Mucosa of stomach (tissue), 1 donor: ENCODE measurements at regions not wholly inside any gene's neighbourhood (a gene's known extent, or its start where the extent isn't known, plus 50 kb on each side); places are given as distances from the start of the nearest gene placed in this dataset.
"Not testable (repeated sequence)": the region's sequence is repeated elsewhere in the genome, so short reads cannot be mapped to it uniquely, and the experiment has no call there.

ENCODE experiments used
- H3K27me3 ChIP-seq: one replicate; pipeline ENCODE4 v1.7.0; 2013; ENCODE audit warnings: mild to moderate bottlenecking, low read length; ENCODE audit not compliant: control insufficient read depth, insufficient read depth
- H3K36me3 ChIP-seq: one replicate; pipeline ENCODE4 v1.7.0; 2013; ENCODE audit warnings: low read length; ENCODE audit not compliant: control insufficient read depth, insufficient read depth
- H3K4me1 ChIP-seq: one replicate; pipeline ENCODE4 v1.7.0; 2013; ENCODE audit warnings: mild to moderate bottlenecking, low read length; ENCODE audit not compliant: control insufficient read depth, insufficient read depth
- H3K4me3 ChIP-seq: one replicate; pipeline ENCODE4 v1.7.0; 2013; ENCODE audit warnings: low read length
- H3K9ac ChIP-seq: one replicate; pipeline ENCODE4 v1.7.0; 2013; ENCODE audit warnings: mild to moderate bottlenecking, low read length, moderate library complexity
- H3K9me3 ChIP-seq: one replicate; pipeline ENCODE4 v1.7.0; 2013; ENCODE audit warnings: mild to moderate bottlenecking, low read length, moderate library complexity; ENCODE audit not compliant: control insufficient read depth
- donor health status: Pancreatic carcinoma.

DNA sequence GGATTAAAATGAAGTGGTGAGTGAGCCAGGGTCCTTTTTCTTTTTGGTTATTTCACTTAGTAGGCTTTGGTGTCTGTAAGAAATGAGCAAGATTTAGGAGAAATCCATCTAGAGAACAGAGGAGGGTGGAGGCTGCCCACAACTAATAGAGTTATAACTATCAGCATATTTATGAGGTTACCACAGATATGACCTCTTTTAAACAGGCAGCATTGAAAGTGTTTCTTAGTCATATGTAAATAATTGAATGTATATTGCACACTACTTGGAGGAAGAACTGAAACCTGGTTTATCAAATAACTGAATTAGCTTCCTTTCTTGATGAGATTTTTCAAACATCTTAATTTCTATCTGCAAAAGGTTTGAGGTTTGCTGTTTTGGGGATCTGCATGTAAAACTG is 483.1 kb upstream of the PIK3R1 start:
- Histone ChIP-seq H3K9ac (no peak overlapping the region), H3K4me1 (no peaks in the 10 kb centered on the region), H3K36me3 (no peaks in the 10 kb centered on the region)

DNA sequence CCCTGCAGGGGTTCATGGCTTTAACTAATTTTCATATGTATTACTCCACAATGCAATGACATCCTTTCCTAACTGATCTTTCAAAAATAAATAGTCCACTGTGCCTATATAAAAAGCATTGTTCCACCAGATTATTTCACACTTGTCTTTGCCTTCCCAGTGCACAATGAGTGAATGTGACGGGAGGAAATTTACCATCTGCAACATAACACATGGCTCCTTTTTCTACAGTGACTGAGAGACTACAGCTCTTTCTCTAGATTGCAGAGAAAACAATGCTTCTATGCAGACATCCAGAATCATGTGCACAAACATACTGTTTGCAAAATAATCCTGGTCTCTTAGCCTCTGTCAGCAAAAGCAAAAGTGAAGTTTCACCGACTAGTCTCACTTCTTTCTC is 483.7 kb upstream of the PIK3R1 start:
- Histone ChIP-seq H3K27me3 (no peaks in the 10 kb centered on the region), H3K4me1 (no peaks in the 10 kb centered on the region), H3K9ac (no peak overlapping the region), H3K9me3 (no peaks in the 10 kb centered on the region), H3K4me3 (no peak overlapping the region), H3K36me3 (no peaks in the 10 kb centered on the region)

More for the DNA sequence above, 483.1 kb upstream of the PIK3R1 start:
- no peak overlapping the region for H3K4me3 ChIP-seq
- H3K27me3 ChIP-seq, result no peaks in the 10 kb centered on the region
- H3K9me3 ChIP-seq, result no peaks in the 10 kb centered on the region

DNA sequence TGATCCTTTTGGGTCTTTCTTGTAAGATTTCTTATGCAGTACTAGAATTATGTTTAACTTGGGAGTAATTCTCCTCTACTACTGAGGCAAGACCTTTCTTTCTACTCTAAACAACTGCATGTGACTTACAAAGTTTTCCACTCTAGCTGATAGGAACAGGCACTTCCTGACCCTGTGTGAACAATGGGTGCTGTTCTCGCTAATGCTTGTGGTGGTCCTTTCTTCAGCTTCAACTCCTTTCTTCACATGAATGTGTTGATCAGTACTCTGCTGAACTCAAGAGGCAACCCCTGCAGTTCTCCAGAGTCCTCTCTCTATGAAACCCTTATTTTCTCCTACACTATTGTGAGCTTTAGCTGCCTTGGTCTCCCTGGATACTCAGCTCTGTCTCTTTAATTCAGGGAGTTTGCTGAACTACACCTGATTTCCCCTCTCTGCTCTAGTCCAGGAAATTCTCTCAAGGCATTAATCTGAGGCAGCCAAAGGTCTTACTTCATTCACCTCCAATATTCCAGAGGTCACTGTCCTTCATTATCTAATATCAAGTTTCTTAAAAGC is 484.6 kb upstream of the PIK3R1 start:
- Histone ChIP-seq H3K9ac (no peak overlapping the region), H3K9me3 (no peaks in the 10 kb centered on the region), H3K27me3 (no peaks in the 10 kb centered on the region), H3K36me3 (no peaks in the 10 kb centered on the region), H3K4me3 (no peak overlapping the region), H3K4me1 (no peaks in the 10 kb centered on the region)

DNA sequence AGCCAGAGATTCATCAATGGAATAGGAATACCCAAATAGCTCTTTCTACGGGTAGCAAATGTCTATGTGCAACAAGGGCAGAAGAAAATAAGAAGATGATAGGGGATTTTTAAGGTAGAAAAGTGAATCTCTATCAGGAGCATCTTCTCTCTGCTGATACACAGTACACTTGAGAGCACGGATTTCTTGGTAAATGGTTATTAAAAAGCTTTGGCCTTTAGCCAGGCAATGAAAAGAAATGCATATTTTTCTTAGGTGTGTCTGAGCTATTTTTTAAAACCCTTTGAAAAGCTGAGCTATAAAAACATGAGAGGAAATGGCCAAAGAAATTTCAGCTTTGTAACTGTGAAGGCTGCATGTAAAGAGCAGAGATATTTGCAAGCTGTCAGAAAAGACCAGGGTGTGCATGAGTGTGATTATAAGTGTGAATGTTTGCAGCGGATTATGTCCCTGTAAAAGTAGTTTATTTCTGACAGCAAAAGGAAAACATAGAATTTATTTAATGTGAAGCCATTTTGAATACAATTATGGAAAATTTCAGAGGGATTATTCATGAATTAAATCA is 487.1 kb upstream of the PIK3R1 start:
- Histone ChIP-seq H3K36me3 (no peaks in the 10 kb centered on the region), H3K27me3 (no peaks in the 10 kb centered on the region), H3K9me3 (no peaks in the 10 kb centered on the region), H3K4me3 (no peak overlapping the region), H3K9ac (no peak overlapping the region), H3K4me1 (no peaks in the 10 kb centered on the region)

DNA sequence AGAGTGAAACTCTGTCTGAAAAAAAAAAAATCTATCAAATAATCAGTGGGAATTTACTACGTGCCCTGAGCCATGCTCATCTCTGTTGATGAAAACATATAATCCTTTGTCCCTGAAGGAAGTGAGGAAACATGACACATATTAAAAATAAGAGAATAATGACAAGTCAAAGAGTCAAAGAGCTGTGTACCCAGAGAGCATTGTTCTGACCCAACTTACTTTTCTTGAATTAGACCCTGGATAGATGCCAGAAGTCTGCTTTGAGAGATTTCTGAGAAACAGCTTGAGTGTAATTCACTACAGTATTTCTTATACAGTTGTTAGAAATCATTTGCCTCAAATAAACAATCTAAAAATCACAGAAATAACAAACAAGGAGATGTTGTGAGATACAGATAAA is 490.0 kb upstream of the PIK3R1 start:
- Histone ChIP-seq H3K4me3 (no peak overlapping the region), H3K4me1 (no peaks in the 10 kb centered on the region), H3K9me3 (no peaks in the 10 kb centered on the region), H3K9ac (no peak overlapping the region), H3K36me3 (no peaks in the 10 kb centered on the region), H3K27me3 (no peaks in the 10 kb centered on the region)

DNA sequence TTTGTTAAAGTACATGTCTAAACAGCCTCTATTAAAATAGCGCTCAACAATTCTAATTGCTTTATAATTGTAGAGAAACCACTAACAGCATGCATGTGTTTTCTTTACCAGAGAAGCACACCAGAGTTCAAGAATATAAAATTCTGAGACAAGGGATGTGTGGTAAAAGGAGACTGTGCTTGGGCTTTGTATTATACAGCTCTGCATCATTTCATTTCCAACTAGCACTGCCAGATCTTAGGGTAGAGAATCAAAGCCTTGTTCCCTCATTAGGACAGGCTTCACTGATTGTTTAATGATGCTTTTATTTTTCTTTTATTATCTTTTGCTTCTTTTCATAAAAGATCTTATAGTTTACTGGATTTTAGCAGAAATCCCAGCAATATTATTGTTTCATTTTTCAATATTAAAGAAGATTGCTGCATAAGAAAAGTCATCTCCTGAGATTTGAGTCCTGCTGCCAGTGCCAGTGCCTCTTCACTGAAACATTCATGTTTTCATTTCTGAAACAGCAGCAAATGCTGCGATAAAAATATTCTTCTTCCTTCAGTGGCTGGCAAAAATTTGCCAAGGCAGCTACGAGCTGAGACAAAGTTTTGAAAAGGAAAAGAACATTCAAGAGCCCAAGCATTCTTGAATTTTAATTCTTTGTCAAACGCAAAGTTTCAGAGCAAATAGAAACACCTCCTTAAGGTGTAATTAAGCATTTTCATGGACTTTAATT is 491.0 kb upstream of the PIK3R1 start:
- no peaks in the 10 kb centered on the region for H3K4me1 ChIP-seq
- no peaks in the 10 kb centered on the region for H3K9me3 ChIP-seq
- no peaks in the 10 kb centered on the region for H3K27me3 ChIP-seq
- no peak overlapping the region for H3K4me3 ChIP-seq
- no peak overlapping the region for H3K9ac ChIP-seq
- no peaks in the 10 kb centered on the region for H3K36me3 ChIP-seq

DNA sequence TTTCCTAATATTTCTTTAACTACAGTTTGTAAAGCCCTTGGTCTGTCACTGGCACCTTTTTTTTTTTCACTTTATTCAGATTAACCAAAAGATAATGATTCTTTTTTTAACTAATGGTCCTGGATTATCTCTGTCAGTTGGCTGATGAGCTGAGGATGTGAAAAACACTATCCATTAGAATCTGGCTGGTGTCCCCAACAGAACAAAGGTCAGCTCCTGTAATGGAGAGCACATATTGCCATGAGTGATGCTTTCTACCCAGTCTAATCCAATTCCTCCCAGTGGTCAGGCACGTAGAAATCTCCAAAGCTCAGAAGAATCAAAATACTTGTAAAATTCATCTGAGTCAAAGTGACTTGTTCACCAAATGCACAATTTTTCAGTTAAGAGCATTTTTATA is 491.7 kb upstream of the PIK3R1 start:
- no peaks in the 10 kb centered on the region for H3K9me3 ChIP-seq
- no peak overlapping the region for H3K9ac ChIP-seq
- H3K4me3 ChIP-seq, result no peak overlapping the region
- H3K4me1 ChIP-seq, result no peaks in the 10 kb centered on the region
- H3K36me3 ChIP-seq, result no peaks in the 10 kb centered on the region
- no peaks in the 10 kb centered on the region for H3K27me3 ChIP-seq

DNA sequence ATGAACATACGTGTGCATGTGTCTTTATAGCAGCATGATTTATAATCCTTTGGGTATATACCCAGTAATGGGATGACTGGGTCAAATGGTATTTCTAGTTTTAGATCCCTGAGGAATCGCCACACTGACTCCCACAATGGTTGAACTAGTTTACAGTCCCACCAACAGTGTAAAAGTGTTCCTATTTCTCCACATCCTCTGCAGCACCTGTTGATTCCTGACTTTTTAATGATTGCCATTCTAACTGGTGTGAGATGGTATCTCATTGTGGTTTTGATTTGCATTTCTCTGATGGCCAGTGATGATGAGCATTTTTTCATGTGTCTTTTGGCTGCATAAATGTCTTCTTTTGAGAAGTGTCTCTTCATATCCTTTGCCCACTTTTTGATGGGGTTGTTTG is 493.0 kb upstream of the PIK3R1 start:
- not testable (repeated sequence) for H3K36me3 ChIP-seq, H3K4me1 ChIP-seq, H3K9me3 ChIP-seq, H3K9ac ChIP-seq, H3K27me3 ChIP-seq, H3K4me3 ChIP-seq

DNA sequence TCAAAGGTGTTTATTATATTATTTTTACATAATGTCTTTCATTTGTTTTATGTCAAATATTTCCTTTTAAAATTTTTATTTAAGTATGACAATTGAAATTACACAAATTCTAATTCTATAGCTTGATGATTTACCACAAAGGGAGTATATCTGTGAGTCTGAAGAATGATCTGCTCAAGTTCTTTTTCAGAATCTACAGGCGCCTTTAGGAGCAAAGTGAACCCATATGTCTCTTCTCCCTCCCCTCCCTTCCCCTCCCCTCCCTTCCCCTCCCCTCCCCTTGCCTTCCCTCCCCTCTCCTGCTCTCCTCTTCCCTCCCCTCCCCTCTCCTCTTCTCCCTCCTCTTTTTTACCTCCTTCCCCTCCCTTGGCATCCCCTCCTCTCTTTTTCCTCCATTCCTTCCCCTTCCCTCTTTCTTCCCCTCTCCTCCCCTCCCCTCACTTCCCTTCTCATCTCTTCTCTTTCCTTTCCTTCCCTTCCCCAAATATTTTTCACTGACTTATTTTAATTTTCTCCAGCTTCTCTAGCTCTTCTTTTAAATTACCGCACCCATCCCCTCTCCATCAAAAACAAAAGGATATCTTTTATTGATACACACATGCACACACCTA is 495.3 kb upstream of the PIK3R1 start:
- Histone ChIP-seq H3K4me3 (no peak overlapping the region), H3K36me3 (no peaks in the 10 kb centered on the region), H3K27me3 (no peaks in the 10 kb centered on the region)

DNA sequence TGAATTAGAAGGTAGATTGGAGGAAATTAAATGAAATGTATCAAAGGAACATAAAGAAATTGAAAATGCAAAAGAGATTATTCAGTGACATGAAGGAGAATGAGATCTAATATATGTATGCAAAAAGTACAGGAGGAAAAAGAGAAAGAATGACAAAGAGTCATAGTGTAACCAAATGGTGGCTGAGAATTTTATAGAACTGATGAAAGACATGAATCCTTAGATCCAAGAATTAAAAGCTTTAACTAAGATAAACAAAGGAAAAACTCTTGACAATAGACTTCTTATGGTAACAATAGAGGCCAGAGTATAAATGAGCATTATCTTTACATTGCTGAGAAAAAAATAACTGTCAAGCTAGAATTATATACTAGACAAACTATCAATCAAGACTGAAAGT is 505.4 kb upstream of the CD180 start:
- H3K27me3 ChIP-seq, result no peaks in the 10 kb centered on the region
- no peaks in the 10 kb centered on the region for H3K9me3 ChIP-seq
- H3K36me3 ChIP-seq, result no peaks in the 10 kb centered on the region
- no peaks in the 10 kb centered on the region for H3K4me1 ChIP-seq
- H3K4me3 ChIP-seq, result no peak overlapping the region
- H3K9ac ChIP-seq, result no peak overlapping the region

More for the DNA sequence above, 495.3 kb upstream of the PIK3R1 start:
- H3K4me1 ChIP-seq, result no peaks in the 10 kb centered on the region
- no peaks in the 10 kb centered on the region for H3K9me3 ChIP-seq
- no peak overlapping the region for H3K9ac ChIP-seq

DNA sequence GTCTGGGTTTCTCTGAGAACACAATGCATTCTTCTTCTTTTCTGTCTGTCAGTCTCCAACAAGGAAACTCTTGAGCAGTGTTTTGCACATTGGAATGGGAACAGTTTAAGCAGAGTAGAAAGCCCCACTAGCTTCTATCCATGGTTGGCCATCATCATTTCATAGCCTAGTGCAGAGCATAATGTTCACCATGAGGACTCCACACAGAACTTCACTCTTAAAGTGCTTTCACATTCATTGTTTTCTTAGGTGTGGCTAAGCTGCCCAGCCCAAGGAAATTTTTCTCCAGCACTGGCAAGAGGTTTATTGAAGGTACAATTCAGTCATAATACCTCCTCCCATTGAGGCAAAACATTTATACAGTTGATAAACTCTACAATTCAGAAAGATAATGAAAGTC is 503.0 kb upstream of the CD180 start:
- Histone ChIP-seq H3K4me3 (no peak overlapping the region), H3K36me3 (no peaks in the 10 kb centered on the region), H3K4me1 (no peaks in the 10 kb centered on the region), H3K27me3 (no peaks in the 10 kb centered on the region), H3K9ac (no peak overlapping the region), H3K9me3 (no peaks in the 10 kb centered on the region)

DNA sequence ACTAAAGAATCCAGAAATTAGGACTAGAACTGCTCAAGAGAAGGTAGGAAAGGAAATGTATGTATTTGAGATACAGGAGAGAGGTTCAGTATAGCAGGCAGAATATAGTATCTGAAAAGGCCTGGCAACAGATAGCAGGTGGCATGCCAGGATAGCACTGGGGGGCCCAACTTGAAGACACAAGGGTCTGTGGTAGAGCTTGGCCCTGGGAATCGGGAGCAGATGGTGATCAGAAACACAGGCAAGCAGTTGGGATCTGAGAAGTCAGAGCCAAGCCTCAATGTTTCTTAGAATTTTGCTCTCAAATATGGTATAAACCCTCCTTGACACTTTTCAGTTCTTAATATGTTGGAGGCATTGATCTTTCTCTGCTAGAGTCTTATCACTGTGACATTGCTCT is 499.8 kb upstream of the CD180 start:
- Histone ChIP-seq H3K4me3 (no peak overlapping the region), H3K4me1 (no peaks in the 10 kb centered on the region), H3K27me3 (no peaks in the 10 kb centered on the region), H3K9me3 (no peaks in the 10 kb centered on the region), H3K9ac (no peak overlapping the region), H3K36me3 (no peaks in the 10 kb centered on the region)
